Heart left ventricle (tissue), 16 donors: ENCODE measurements at regions not wholly inside any gene's neighbourhood (a gene's known extent, or its start where the extent isn't known, plus 50 kb on each side); places are given as distances from the start of the nearest gene placed in this dataset.

Experiments
- ATAC-seq, 4 donors: fragments of 200-7000 bp; cut with Tn5 transposase; one replicate each; pipeline ENCODE4 v1.9.1; 2020 to 2022; ENCODE audit warnings: moderate library complexity in 4 of 4, mild to moderate bottlenecking in 3 of 4, moderate number of reproducible peaks in 1 of 4
- DNase-seq, 5 donors: peaks; one replicate each; pipeline ENCODE4 v3.0.0-alpha.2; 2020
- H3K27ac ChIP-seq, 12 donors: fragments of 200-600 bp; sonication (generic) in 4 of 12; one replicate each; pipeline versions ENCODE4 v1.5.0 to v1.8.0; 2016 to 2022; ENCODE audit warnings: mild to moderate bottlenecking in 2 of 12
- H3K27me3 ChIP-seq, 9 donors: fragments of 200-600 bp; sonication (generic) in 2 of 9; one replicate each; pipeline versions ENCODE4 v1.5.1 to v1.8.0; 2016 to 2022; ENCODE audit warnings: mild to moderate bottlenecking in 3 of 9
- H3K36me3 ChIP-seq, 9 donors: fragments of 200-600 bp; sonication (generic) in 2 of 9; one replicate each; pipeline versions ENCODE4 v1.5.0 to v1.8.0; 2018 to 2022; ENCODE audit warnings: mild to moderate bottlenecking in 2 of 9
- H3K4me1 ChIP-seq, 12 donors: fragments of 200-600 bp; sonication (generic) in 4 of 12; one replicate each; pipeline versions ENCODE4 v1.5.0 to v1.8.0; 2016 to 2022; ENCODE audit warnings: mild to moderate bottlenecking in 3 of 12
- H3K4me3 ChIP-seq, 12 donors: fragments of 200-600 bp; sonication (generic) in 4 of 12; one replicate each; pipeline versions ENCODE4 v1.5.0 to v1.8.0; 2017 to 2022; ENCODE audit warnings: mild to moderate bottlenecking in 9 of 12, moderate library complexity in 4 of 12
- H3K9me3 ChIP-seq, 12 donors: fragments of 200-600 bp; sonication (generic) in 4 of 12; one replicate each; pipeline versions ENCODE4 v1.5.0 to v1.8.0; 2016 to 2022; ENCODE audit warnings: mild to moderate bottlenecking in 1 of 12
- POLR2A ChIP-seq, 2 donors: fragments of 450-650 bp; IDR thresholded peaks; one replicate each; pipeline ENCODE4 v1.6.1; 2017; ENCODE audit warnings: antibody characterized with exemption in 2 of 2, mild to moderate bottlenecking in 2 of 2, moderate library complexity in 2 of 2
- WGBS, 4 donors: extraction: QIAGEN DNeasy Blood & Tissue Kit in 2 of 4; methylation state at CpG; one replicate each; pipeline versions ENCODE4 v1.1.5 to v1.1.7; 2013 to 2018; 5-methylcytosine and 5-hydroxymethylcytosine counted together
- intact Hi-C, 10 donors: fragments of 100-400 bp; cut with DNase I; formaldehyde crosslinking; loops; one replicate each; pipeline versions ENCODE4 v1.11.1 to v1.14.2; 2022
- TF ChIP-seq, protein P1 (sequence below), 12 donors: fragments of 200-600 bp; sonication (generic) in 4 of 12; IDR thresholded peaks; one replicate each; pipeline versions ENCODE4 v1.5.0 to v1.8.0; 2018 to 2022; ENCODE audit warnings: antibody characterized with exemption in 12 of 12, mild to moderate bottlenecking in 5 of 12
- donor health status: ischemic (EF 13 %, LVEDD 7.1; RV severe dilation, severe dysfunction).
- donor health status: healthy with polysubstance abuse.
- donor health status: DM: no; HTN: yes; CAD: no.
- donor health status: DM: no; HTN: no; CAD: no.
- donor health status: ischemic (EF 25% LVEDD 6.9; RV normal size, moderate dysfunction).
- donor health status: ischemic (EF 25% LVEDD 5.7; RV mildly dilated, moderate dysfunction).
- donor health status: healthy.
- donor health status: DM: yes; HTN: yes; CAD: no.
- donor health status: ischemic (EF 35%, LVEDD 5.7; RV mildly dilated, moderate dysfunction).
- donor health status: nonischemic (EF 11% LVEDD 7.7; RV severe dilation, severe dysfunction).
- donor health status: DM: yes; HTN: yes; CAD: no.
- donor health status: PGD.
- donor health status: ischemic (EF 29% LVEDD 5.4; RV normal size, mild dysfunction).
- donor health status: nonischemic (EF 23%, LVEDD 6.1; RV moderate dilation, normal function).

DNA sequence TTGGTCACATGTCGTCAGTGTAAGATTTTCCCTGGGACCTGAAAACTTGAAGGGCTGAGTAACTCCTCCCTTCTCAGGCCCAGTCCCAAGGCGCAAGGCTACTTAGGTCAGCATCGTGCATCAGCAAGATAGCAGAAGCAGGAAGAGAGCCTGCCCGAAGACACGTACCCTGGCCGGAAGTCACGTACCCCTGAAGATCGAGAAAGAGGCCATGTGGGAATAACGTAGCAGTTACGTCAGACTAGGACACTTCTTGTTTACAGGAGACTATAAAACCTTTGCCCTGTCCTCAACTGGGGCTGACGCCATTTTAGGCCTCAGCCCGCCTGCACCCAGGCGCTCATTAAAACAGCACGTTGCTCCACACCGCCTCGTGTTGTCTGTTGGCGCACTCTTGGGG, 114.3 kb upstream of the GALNT17 start:
- H3K4me3 ChIP-seq, result no peak overlapping the region
- peaks cover 0 to under 1% (median 0%) of the 10 kb centered on the region in 9 donors for H3K27me3 ChIP-seq
- ATAC-seq, result no peak
- H3K27ac ChIP-seq, result no peak overlapping the region
- TF ChIP-seq POLR2A (IDR thresholded peaks at IDR 0.05), result no peak
- TF ChIP-seq, protein P1, sequence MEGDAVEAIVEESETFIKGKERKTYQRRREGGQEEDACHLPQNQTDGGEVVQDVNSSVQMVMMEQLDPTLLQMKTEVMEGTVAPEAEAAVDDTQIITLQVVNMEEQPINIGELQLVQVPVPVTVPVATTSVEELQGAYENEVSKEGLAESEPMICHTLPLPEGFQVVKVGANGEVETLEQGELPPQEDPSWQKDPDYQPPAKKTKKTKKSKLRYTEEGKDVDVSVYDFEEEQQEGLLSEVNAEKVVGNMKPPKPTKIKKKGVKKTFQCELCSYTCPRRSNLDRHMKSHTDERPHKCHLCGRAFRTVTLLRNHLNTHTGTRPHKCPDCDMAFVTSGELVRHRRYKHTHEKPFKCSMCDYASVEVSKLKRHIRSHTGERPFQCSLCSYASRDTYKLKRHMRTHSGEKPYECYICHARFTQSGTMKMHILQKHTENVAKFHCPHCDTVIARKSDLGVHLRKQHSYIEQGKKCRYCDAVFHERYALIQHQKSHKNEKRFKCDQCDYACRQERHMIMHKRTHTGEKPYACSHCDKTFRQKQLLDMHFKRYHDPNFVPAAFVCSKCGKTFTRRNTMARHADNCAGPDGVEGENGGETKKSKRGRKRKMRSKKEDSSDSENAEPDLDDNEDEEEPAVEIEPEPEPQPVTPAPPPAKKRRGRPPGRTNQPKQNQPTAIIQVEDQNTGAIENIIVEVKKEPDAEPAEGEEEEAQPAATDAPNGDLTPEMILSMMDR (IDR thresholded peaks at IDR 0.05), result no peak
- H3K4me1 ChIP-seq, result no peaks in the 10 kb centered on the region
- no peaks in the 10 kb centered on the region for H3K36me3 ChIP-seq
- H3K9me3 ChIP-seq, result no peaks in the 10 kb centered on the region
- intact Hi-C loops, result no loop called here
- WGBS, 4 donors, result 87 to 95% (median 89%) methylated on average over 17 of the region's 17 CpGs
- no peak for DNase-seq

DNA sequence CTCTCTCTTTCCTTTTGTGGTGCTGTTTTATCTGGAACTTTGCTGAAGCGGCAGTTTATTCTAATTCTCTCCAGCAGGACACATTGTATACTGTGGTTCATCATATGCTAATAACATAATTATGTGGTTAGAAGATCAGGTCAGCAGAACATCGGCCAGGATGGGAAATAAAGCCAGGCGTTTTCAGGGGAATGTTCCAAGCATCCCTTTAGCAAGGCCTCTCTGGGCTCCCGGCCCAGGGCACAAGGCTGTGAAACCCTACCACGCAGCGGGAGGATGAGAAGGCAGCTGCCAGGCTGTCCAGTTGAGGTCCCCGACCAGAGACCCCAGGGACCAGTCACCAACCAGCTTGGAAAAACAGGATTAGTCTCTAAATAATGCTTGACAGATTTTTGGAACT, 112.2 kb upstream of the GALNT17 start:
- DNase-seq (peak in 3 of 5 donors; percentile 31 to 68 (median 31)), ATAC-seq (peak in 1 of 4 donors; percentile 31)
- H3K27ac ChIP-seq, result no peak overlapping the region
- no peaks in the 10 kb centered on the region for H3K9me3 ChIP-seq
- no peak for TF ChIP-seq POLR2A (IDR thresholded peaks at IDR 0.05)
- TF ChIP-seq, protein P1 (IDR thresholded peaks at IDR 0.05), result no peak
- no peaks in the 10 kb centered on the region for H3K4me1 ChIP-seq
- intact Hi-C loops, result no loop called here
- 66 to 71% (median 70%) methylated on average over 7 of the region's 7 CpGs for WGBS, 4 donors
- no peaks in the 10 kb centered on the region for H3K36me3 ChIP-seq
- H3K27me3 ChIP-seq, result no peaks in the 10 kb centered on the region
- H3K4me3 ChIP-seq, result no peak overlapping the region

DNA sequence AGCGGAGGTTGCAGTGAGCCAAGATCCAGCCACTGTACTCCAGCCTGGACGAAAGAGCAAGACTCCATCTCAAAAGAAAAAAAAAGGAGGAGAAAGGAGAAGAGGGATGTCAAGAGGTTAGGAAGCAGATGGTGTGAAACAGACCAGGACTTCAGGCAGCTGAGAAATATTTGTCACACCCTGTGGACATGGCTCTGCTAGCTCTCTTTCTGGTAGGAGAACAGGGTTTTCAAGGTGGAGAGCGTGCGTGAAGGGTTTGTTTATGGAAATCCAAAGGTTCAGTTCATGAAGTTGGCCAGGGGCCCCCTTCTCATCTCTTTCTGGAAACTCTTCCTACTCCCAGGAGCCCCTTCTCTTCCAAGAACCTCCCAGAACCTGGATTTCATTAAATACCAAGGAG, 110.8 kb upstream of the GALNT17 start:
- no peak for DNase-seq
- intact Hi-C loops, result no loop called here
- WGBS, 4 donors, result 71 to 78% (median 74%) methylated on average over 4 of the region's 4 CpGs
- Histone ChIP-seq H3K4me1 (no peaks in the 10 kb centered on the region), H3K36me3 (no peaks in the 10 kb centered on the region), H3K4me3 (no peak overlapping the region), H3K27ac (no peak overlapping the region), H3K9me3 (peaks cover 0 to 2% (median 0%) of the 10 kb centered on the region in 12 donors), H3K27me3 (no peaks in the 10 kb centered on the region)
- no peak for ATAC-seq
- TF ChIP-seq, protein P1 (IDR thresholded peaks at IDR 0.05), result no peak
- TF ChIP-seq POLR2A (IDR thresholded peaks at IDR 0.05), result no peak

DNA sequence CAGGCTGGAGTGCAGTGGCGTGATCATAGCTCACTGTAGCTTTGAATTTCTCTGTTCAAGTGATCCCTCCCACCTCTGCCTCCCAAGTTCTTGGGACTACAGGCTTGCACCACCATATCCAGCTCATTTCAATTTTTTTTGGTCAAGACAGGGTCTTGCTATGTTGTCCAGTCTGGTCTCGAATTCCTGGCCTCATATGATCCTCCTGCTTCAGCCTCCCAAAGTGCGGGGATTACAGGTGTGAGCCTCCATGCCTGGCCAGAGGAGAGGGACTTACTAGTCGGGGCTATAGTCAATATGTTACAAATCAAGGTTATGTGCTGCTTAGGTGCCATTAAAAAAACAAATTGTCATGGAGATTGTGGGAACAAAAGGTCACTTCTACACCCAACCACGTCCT, 105.3 kb upstream of the GALNT17 start:
- H3K36me3 ChIP-seq, result no peaks in the 10 kb centered on the region
- H3K27ac ChIP-seq, result no peak overlapping the region
- intact Hi-C loops, result no loop called here
- WGBS, 4 donors, result 64 to 82% (median 75%) methylated on average over 5 of the region's 5 CpGs
- peaks cover 0 to 2% (median 0%) of the 10 kb centered on the region in 12 donors for H3K9me3 ChIP-seq
- ATAC-seq (no peak), DNase-seq (no peak)
- no peak overlapping the region for H3K4me3 ChIP-seq
- no peaks in the 10 kb centered on the region for H3K27me3 ChIP-seq
- no peak for TF ChIP-seq POLR2A (IDR thresholded peaks at IDR 0.05)
- TF ChIP-seq, protein P1 (IDR thresholded peaks at IDR 0.05), result no peak
- H3K4me1 ChIP-seq, result no peaks in the 10 kb centered on the region
